ENCODE measurements at regions not wholly inside any gene's neighbourhood (a gene's known extent, or its start where the extent isn't known, plus 50 kb on each side); places are given as distances from the start of the nearest gene placed in this dataset.

GRCh38 chr6:164130585-164130984, 716.1 kb downstream of the QKI start:
- TF ChIP-seq GLIS3 (CRISPR knock-in tag; IDR thresholded peaks at IDR 0.05) (no peak), PATZ1 (CRISPR knock-in tag; IDR thresholded peaks at IDR 0.05; ENCODE audit: borderline replicate concordance) (no peak), ARNTL (CRISPR knock-in tag; IDR thresholded peaks at IDR 0.05; ENCODE audit: borderline replicate concordance, low read depth) (no peak), BACH2 (CRISPR knock-in tag; IDR thresholded peaks at IDR 0.05; ENCODE audit: borderline replicate concordance) (no peak), ZFP3 (CRISPR knock-in tag; IDR thresholded peaks at IDR 0.05) (no peak), ESRRG (CRISPR knock-in tag; IDR thresholded peaks at IDR 0.05) (no peak)
- TF ChIP-seq, protein P1, sequence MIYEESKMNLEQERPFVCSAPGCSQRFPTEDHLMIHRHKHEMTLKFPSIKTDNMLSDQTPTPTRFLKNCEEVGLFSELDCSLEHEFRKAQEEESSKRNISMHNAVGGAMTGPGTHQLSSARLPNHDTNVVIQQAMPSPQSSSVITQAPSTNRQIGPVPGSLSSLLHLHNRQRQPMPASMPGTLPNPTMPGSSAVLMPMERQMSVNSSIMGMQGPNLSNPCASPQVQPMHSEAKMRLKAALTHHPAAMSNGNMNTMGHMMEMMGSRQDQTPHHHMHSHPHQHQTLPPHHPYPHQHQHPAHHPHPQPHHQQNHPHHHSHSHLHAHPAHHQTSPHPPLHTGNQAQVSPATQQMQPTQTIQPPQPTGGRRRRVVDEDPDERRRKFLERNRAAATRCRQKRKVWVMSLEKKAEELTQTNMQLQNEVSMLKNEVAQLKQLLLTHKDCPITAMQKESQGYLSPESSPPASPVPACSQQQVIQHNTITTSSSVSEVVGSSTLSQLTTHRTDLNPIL (CRISPR knock-in tag; IDR thresholded peaks at IDR 0.05; ENCODE audit: low read depth), result no peak

Measured in SK-N-SH treated with all-trans-retinoic acid at 6 μM for 48 hours (cell line).